ENCODE measurements at regions not wholly inside any gene's neighbourhood (a gene's known extent, or its start where the extent isn't known, plus 50 kb on each side); places are given as distances from the start of the nearest gene placed in this dataset.

GRCh38 chr2:137865954-137866540 lies 98.2 kb upstream of the HNMT start:
- in situ Hi-C loops (cut with HindIII; ENCODE audit: low sequenced_read_pairs): no loop called here
- peak; percentile 72 for TF ChIP-seq CTCF (IDR thresholded peaks at IDR 0.05; ENCODE audit: low read depth, low read length)

GRCh38 chr2:137870682-137871081 lies 93.6 kb upstream of the HNMT start:
- no peak for TF ChIP-seq CTCF (IDR thresholded peaks at IDR 0.05; ENCODE audit: low read depth, low read length)
- in situ Hi-C loops (cut with HindIII; ENCODE audit: low sequenced_read_pairs): no loop called here
- no peak for DNase-seq (ENCODE audit: low read depth, low spot score)
- H3K4me3 ChIP-seq (ENCODE audit: low read depth, low read length): no peak overlapping the region

More at GRCh38 chr2:137865954-137866540, 98.2 kb upstream of the HNMT start:
- DNase-seq (ENCODE audit: low read depth, low spot score): peak; percentile 54
- H3K4me3 ChIP-seq (ENCODE audit: low read depth, low read length): no peak overlapping the region

GRCh38 chr2:137872577-137872976 lies 91.7 kb upstream of the HNMT start:
- H3K4me3 ChIP-seq (ENCODE audit: low read depth, low read length): no peak overlapping the region
- no peak for DNase-seq (ENCODE audit: low read depth, low spot score)
- no peak for TF ChIP-seq CTCF (IDR thresholded peaks at IDR 0.05; ENCODE audit: low read depth, low read length)
- in situ Hi-C loops (cut with HindIII; ENCODE audit: low sequenced_read_pairs): no loop called here

GRCh38 chr2:137873536-137874244 lies 90.6 kb upstream of the HNMT start:
- TF ChIP-seq CTCF (IDR thresholded peaks at IDR 0.05; ENCODE audit: low read depth, low read length): no peak
- in situ Hi-C loops (cut with HindIII; ENCODE audit: low sequenced_read_pairs): no loop called here
- no peak for DNase-seq (ENCODE audit: low read depth, low spot score)
- no peak overlapping the region for H3K4me3 ChIP-seq (ENCODE audit: low read depth, low read length)

- no peak for DNase-seq (ENCODE audit: low read depth, low spot score)
- TF ChIP-seq CTCF (IDR thresholded peaks at IDR 0.05; ENCODE audit: low read depth, low read length): no peak
- H3K4me3 ChIP-seq (ENCODE audit: low read depth, low read length): no peak overlapping the region
- in situ Hi-C loops (cut with HindIII; ENCODE audit: low sequenced_read_pairs): no loop called here
Measured at GRCh38 chr2:137879121-137879520, 85.2 kb upstream of the HNMT start.

GRCh38 chr2:137881711-137882110 lies 82.6 kb upstream of the HNMT start:
- in situ Hi-C loops (cut with HindIII; ENCODE audit: low sequenced_read_pairs): no loop called here
- no peak for TF ChIP-seq CTCF (IDR thresholded peaks at IDR 0.05; ENCODE audit: low read depth, low read length)
- H3K4me3 ChIP-seq (ENCODE audit: low read depth, low read length): no peak overlapping the region
- no peak for DNase-seq (ENCODE audit: low read depth, low spot score)
